GM12872 (cell line): ENCODE measurements at regions not wholly inside any gene's neighbourhood (a gene's known extent, or its start where the extent isn't known, plus 50 kb on each side); places are given as distances from the start of the nearest gene placed in this dataset.

Experiments used
- CTCF ChIP-seq: IDR thresholded peaks from 3 replicates; pipeline ENCODE4 v1.5.1; 2011; ENCODE audit warnings: low read depth, mild to moderate bottlenecking, low read length, moderate library complexity; ENCODE audit not compliant: insufficient read depth

- no peak for TF ChIP-seq CTCF
Measured at GRCh38 chr2:15076668-15077067, 444.2 kb downstream of the LRATD1 start.

DNA sequence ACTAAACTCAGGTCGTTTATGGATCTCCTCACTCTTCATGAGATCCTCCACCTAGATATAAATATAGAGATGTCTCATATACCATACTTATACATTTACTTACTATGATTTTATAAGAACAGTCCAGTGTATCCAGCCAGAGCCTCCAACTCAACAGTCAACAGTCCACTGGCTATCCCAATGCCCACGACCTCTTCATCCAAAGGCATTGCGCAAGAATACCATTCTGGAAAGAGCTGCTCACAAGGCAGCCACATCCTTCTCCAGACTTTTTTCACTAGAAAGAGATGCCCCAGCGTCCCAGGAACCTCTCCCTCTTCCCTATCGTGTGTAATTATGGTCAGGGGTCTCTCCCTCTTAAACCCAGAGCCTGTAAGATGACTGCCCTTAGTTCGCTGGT, 448.8 kb downstream of the LRATD1 start:
- TF ChIP-seq CTCF = no peak

GRCh38 chr2:15082105-15083058, 449.9 kb downstream of the LRATD1 start:
- no peak for TF ChIP-seq CTCF

DNA sequence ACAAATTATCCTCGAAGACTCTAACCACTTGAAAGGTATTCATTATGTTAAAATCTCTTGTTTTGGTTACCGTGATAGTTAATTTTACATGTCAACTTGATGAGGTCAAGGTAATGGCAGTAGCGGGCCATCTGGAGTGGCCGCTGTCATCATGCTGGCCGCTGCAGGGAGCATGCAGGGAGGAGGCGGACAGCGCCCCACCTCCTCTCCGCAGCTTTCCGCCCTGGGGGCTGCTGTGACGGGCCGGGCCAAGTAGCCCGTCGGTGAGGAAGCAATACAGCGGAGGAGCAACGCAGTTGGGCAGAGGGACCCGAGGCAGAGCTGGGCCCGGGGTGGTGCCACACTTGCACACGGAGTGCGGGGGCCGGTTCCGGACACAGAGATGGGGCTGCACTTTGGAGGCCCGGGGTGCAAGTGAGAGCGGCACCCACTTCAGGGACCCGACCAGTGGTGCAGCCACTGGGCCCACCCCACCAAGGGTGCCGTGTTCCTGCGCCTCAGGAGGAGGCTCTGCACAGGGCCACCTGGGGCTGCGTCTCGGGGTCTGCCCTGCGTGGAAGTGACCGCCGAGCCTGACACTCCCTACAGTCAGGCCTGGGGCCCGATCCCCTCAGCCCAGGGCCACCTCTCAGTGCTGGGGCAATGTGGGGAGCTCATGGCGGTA, 452.4 kb downstream of the LRATD1 start:
- no peak for TF ChIP-seq CTCF

GRCh38 chr2:15092181-15092580, 459.7 kb downstream of the LRATD1 start:
- TF ChIP-seq CTCF = no peak

GRCh38 chr2:15092691-15093090, 460.2 kb downstream of the LRATD1 start:
- TF ChIP-seq CTCF = no peak

DNA sequence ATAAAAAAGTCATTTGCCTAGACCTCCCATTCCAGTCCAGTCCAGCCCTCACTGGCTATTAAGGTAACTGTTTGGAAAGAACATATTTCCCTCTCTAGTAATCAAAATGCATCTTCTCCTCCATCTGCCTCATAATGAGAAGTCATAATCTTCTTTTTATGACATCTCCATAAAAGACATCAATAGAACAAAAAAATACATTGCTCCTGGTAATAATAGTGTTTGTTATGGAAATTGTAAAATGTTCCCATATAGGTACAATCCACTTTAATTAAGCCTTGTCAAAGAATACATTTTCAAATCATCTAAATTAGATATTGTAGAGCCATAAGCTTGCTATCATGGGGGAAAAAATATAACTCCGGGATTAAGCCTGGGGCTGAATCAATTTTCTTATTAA, 461.6 kb downstream of the LRATD1 start:
- TF ChIP-seq CTCF = no peak
